ENCODE measurements at regions not wholly inside any gene's neighbourhood (a gene's known extent, or its start where the extent isn't known, plus 50 kb on each side); places are given as distances from the start of the nearest gene placed in this dataset.

GRCh38 chr10:36021096-36021495 lies 379.0 kb upstream of the FZD8 start:
- CTCF ChIA-PET: no interaction called here
- H3K27me3 Mint-ChIP-seq: no peaks in the 10 kb centered on the region
- H3K9me3 Mint-ChIP-seq (ENCODE audit: insufficient read depth): peaks cover 2% of the 10 kb centered on the region
- 89% methylated on average over 1 of the region's 1 CpG for WGBS (ENCODE audit: insufficient coverage)
- no peak for ATAC-seq (ENCODE audit: low read depth)
- H3K4me2 ChIP-seq (replicated peaks; ENCODE audit: low read depth, low read length, poor library complexity, severe bottlenecking): no peak overlapping the region
- H3K27me3 ChIP-seq (replicated peaks in 1 of 4; ENCODE audit: control extremely low read depth in 1 of 4, control insufficient read depth in 3 of 4, insufficient read depth in 4 of 4, low read length in 3 of 4): no peaks in the 10 kb centered on the region
- intact Hi-C loops (cut with micrococcal nuclease): no loop called here
- H3K27ac ChIP-seq (ENCODE audit: low read length in 2 of 2): no peak overlapping the region
- no peaks in the 10 kb centered on the region for H3K4me1 ChIP-seq (ENCODE audit: control insufficient read depth in 2 of 2, insufficient read depth in 2 of 2, low read length in 2 of 2)
- POLR2A ChIA-PET: no interaction called here
- H3K9ac ChIP-seq (ENCODE audit: low read length): no peak overlapping the region
- H3K4me3 ChIP-seq (ENCODE audit: control extremely low read depth in 1 of 5, extremely low read depth in 1 of 5, insufficient read depth in 1 of 5, low read depth in 2 of 5, low read length in 4 of 5): no peak overlapping the region
- no peak overlapping the region for H3K4me3 Mint-ChIP-seq
- DNase-seq: no peak
- H3K36me3 ChIP-seq (replicated peaks in 1 of 2; ENCODE audit: control extremely low read depth in 1 of 2, control insufficient read depth in 1 of 2, extremely low read depth in 1 of 2, insufficient read depth in 2 of 2, low read length in 1 of 2): no peaks in the 10 kb centered on the region
- H3K79me2 ChIP-seq (ENCODE audit: control insufficient read depth, insufficient read depth, low read length): no peaks in the 10 kb centered on the region
- TF ChIP-seq CTCF (IDR thresholded peaks at IDR 0.05) (no peak), EZH2 (IDR thresholded peaks at IDR 0.05; ENCODE audit: borderline replicate concordance, insufficient read depth, low read depth, low read length, poor library complexity, severe bottlenecking) (no peak)
- no peaks in the 10 kb centered on the region for H4K20me1 ChIP-seq (ENCODE audit: control insufficient read depth, insufficient read depth, low read length, poor library complexity, severe bottlenecking)
- H3K9me3 ChIP-seq (ENCODE audit: control extremely low read depth in 1 of 3, control insufficient read depth in 2 of 3, insufficient read depth in 1 of 3, low read length in 2 of 3): no peaks in the 10 kb centered on the region
- H3K27ac Mint-ChIP-seq: no peak overlapping the region
- no peaks in the 10 kb centered on the region for H3K4me1 Mint-ChIP-seq
- H2AFZ ChIP-seq (ENCODE audit: insufficient read depth, low read depth, low read length, poor library complexity, severe bottlenecking): no peak overlapping the region

- no peak overlapping the region for H2AFZ ChIP-seq (ENCODE audit: insufficient read depth, low read depth, low read length, poor library complexity, severe bottlenecking)
- H3K4me3 ChIP-seq (ENCODE audit: control extremely low read depth in 1 of 5, extremely low read depth in 1 of 5, insufficient read depth in 1 of 5, low read depth in 2 of 5, low read length in 4 of 5): no peak overlapping the region
- ATAC-seq (ENCODE audit: low read depth): no peak
- Mint-ChIP-seq H3K27me3 (no peaks in the 10 kb centered on the region), H3K4me3 (no peak overlapping the region), H3K9me3 (ENCODE audit: insufficient read depth) (peaks cover 2% of the 10 kb centered on the region), H3K4me1 (no peaks in the 10 kb centered on the region), H3K27ac (no peak overlapping the region)
- H3K4me1 ChIP-seq (ENCODE audit: control insufficient read depth in 2 of 2, insufficient read depth in 2 of 2, low read length in 2 of 2): no peaks in the 10 kb centered on the region
- H3K9ac ChIP-seq (ENCODE audit: low read length): no peak overlapping the region
- no peaks in the 10 kb centered on the region for H3K27me3 ChIP-seq (replicated peaks in 1 of 4; ENCODE audit: control extremely low read depth in 1 of 4, control insufficient read depth in 3 of 4, insufficient read depth in 4 of 4, low read length in 3 of 4)
- H3K79me2 ChIP-seq (ENCODE audit: control insufficient read depth, insufficient read depth, low read length): no peaks in the 10 kb centered on the region
- TF ChIP-seq EZH2 (IDR thresholded peaks at IDR 0.05; ENCODE audit: borderline replicate concordance, insufficient read depth, low read depth, low read length, poor library complexity, severe bottlenecking) (no peak), CTCF (IDR thresholded peaks at IDR 0.05) (no peak)
- POLR2A ChIA-PET: no interaction called here
- H3K27ac ChIP-seq (ENCODE audit: low read length in 2 of 2): no peak overlapping the region
- WGBS (ENCODE audit: insufficient coverage): 90% methylated on average over 2 of the region's 4 CpGs
- no peak for DNase-seq
- intact Hi-C loops (cut with micrococcal nuclease): no loop called here
- H4K20me1 ChIP-seq (ENCODE audit: control insufficient read depth, insufficient read depth, low read length, poor library complexity, severe bottlenecking): no peaks in the 10 kb centered on the region
- CTCF ChIA-PET: no interaction called here
- H3K36me3 ChIP-seq (replicated peaks in 1 of 2; ENCODE audit: control extremely low read depth in 1 of 2, control insufficient read depth in 1 of 2, extremely low read depth in 1 of 2, insufficient read depth in 2 of 2, low read length in 1 of 2): no peaks in the 10 kb centered on the region
- H3K4me2 ChIP-seq (replicated peaks; ENCODE audit: low read depth, low read length, poor library complexity, severe bottlenecking): no peak overlapping the region
- H3K9me3 ChIP-seq (ENCODE audit: control extremely low read depth in 1 of 3, control insufficient read depth in 2 of 3, insufficient read depth in 1 of 3, low read length in 2 of 3): no peaks in the 10 kb centered on the region
Observed at GRCh38 chr10:36019749-36020148, 377.7 kb upstream of the FZD8 start.

All from B cell (primary cell).